Prostate gland (tissue), 2 donors: ENCODE measurements at regions not wholly inside any gene's neighbourhood (a gene's known extent, or its start where the extent isn't known, plus 50 kb on each side); places are given as distances from the start of the nearest gene placed in this dataset.

Experiments used
- DNase-seq: peaks from one replicate; pipeline ENCODE4 v3.0.0-alpha.2; 2019; ENCODE audit warnings: low spot score
- H3K27ac ChIP-seq, 2 donors: fragments of 200-600 bp; sonication (generic); 2 replicates each; pipeline ENCODE4 v1.5.1; 2017 to 2019
- H3K27me3 ChIP-seq: fragments of 200-600 bp; sonication (generic); replicated peaks from 2 replicates; pipeline ENCODE4 v1.5.1; 2019; ENCODE audit not compliant: insufficient read depth
- H3K36me3 ChIP-seq, 2 donors: fragments of 200-600 bp; sonication (generic); 1 replicate in 1 of 2; 2 replicates in 1 of 2; pipeline versions ENCODE4 v1.5.1 to v1.8.1; 2017 to 2019
- H3K4me1 ChIP-seq: fragments of 200-600 bp; sonication (generic); replicated peaks from 2 replicates; pipeline ENCODE4 v1.5.1; 2019
- H3K4me3 ChIP-seq, 2 donors: fragments of 200-600 bp; sonication (generic); 2 replicates each; pipeline ENCODE4 v1.5.1; 2017 to 2019
- H3K9me3 ChIP-seq: fragments of 200-600 bp; sonication (generic); 2 replicates; pipeline ENCODE4 v1.5.1; 2017
- POLR2A ChIP-seq: fragments of 450-650 bp; IDR thresholded peaks from one replicate; pipeline ENCODE4 v1.6.1; 2016; ENCODE audit warnings: antibody characterized with exemption, mild to moderate bottlenecking
- POLR2AphosphoS5 ChIP-seq: sonication (generic); formaldehyde crosslinking; IDR thresholded peaks from one replicate; pipeline ENCODE4 v1.6.1; 2017; ENCODE audit warnings: antibody characterized with exemption
- WGBS: methylation state at CpG from one replicate; pipeline ENCODE4 v1.1.5; 2018; 5-methylcytosine and 5-hydroxymethylcytosine counted together
- intact Hi-C: fragments of 100-400 bp; cut with DNase I; formaldehyde crosslinking; loops from one replicate; pipeline ENCODE4 v1.14.2; 2022
- TF ChIP-seq, protein P1 (sequence below), 4 experiments: fragments of 200-600 bp in 2 of 4; fragments of 450-650 bp in 2 of 4; sonication (generic) in 2 of 4; IDR thresholded peaks; 1 replicate in 3 of 4; 2 replicates in 1 of 4; pipeline ENCODE4 v1.5.1; 2016 to 2019; ENCODE audit warnings: antibody characterized with exemption in 4 of 4, mild to moderate bottlenecking in 2 of 4, moderate library complexity in 2 of 4

DNA sequence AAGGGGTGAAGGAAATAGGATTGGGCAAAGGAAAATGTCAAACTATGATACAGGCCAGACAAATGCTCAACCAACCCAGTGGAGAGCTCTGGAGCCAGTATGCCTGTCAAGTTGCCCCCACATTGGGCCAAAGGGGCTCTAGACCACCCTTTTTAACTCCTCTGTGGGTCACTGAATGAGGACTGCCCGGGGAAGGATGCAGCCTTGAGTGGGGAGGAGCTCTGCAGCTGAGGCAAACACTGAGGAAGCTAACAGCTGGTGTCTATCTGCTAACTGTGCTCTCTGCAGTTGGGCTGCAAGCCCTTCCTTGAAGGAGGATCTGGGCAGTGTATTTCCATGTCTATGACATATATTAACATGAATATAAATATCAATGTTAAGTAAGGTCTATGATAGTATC is 98.4 kb upstream of the PRSS16 start:
- Histone ChIP-seq H3K4me1 (no peaks in the 10 kb centered on the region), H3K36me3 (no peaks in the 10 kb centered on the region), H3K27ac (no peak overlapping the region), H3K4me3 (no peak overlapping the region), H3K27me3 (no peaks in the 10 kb centered on the region), H3K9me3 (no peaks in the 10 kb centered on the region)
- DNase-seq: no peak
- 60% methylated on average over 1 of the region's 1 CpG for WGBS
- intact Hi-C loops: loop anchor here (10.0 kb wide), 1 partner anchor 1094 kb away; a partner anchor contains a TSS
- TF ChIP-seq, protein P1, sequence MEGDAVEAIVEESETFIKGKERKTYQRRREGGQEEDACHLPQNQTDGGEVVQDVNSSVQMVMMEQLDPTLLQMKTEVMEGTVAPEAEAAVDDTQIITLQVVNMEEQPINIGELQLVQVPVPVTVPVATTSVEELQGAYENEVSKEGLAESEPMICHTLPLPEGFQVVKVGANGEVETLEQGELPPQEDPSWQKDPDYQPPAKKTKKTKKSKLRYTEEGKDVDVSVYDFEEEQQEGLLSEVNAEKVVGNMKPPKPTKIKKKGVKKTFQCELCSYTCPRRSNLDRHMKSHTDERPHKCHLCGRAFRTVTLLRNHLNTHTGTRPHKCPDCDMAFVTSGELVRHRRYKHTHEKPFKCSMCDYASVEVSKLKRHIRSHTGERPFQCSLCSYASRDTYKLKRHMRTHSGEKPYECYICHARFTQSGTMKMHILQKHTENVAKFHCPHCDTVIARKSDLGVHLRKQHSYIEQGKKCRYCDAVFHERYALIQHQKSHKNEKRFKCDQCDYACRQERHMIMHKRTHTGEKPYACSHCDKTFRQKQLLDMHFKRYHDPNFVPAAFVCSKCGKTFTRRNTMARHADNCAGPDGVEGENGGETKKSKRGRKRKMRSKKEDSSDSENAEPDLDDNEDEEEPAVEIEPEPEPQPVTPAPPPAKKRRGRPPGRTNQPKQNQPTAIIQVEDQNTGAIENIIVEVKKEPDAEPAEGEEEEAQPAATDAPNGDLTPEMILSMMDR (IDR thresholded peaks at IDR 0.05): no peak
- TF ChIP-seq POLR2A (no peak), POLR2AphosphoS5 (no peak)

DNA sequence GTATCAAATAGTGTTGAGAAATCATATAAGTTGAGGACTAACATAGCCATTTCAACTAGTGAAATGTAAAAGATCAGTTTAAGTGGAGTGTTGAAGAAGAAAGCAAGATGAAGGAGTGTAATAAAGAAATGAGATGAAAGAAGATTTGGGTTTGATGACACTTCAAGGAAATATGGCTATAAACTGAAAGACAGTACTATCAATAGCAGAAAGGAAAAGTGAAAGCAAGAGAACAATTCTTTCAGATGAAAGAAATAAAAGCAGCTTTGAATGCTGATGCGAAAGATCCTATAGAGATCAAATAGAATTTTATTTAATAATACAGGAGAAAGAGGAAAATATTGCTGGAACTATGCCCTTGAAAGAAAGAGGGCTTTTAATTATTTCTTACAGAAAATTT is 92.8 kb upstream of the PRSS16 start:
- 97% methylated on average over 1 of the region's 1 CpG for WGBS
- H3K9me3 ChIP-seq: no peaks in the 10 kb centered on the region
- H3K4me3 ChIP-seq: no peak overlapping the region
- H3K27ac ChIP-seq: no peak overlapping the region
- TF ChIP-seq POLR2AphosphoS5 (no peak), POLR2A (no peak)
- TF ChIP-seq, protein P1 (IDR thresholded peaks at IDR 0.05): no peak
- no peaks in the 10 kb centered on the region for H3K36me3 ChIP-seq
- no peaks in the 10 kb centered on the region for H3K27me3 ChIP-seq
- no peak for DNase-seq
- H3K4me1 ChIP-seq: no peaks in the 10 kb centered on the region
- intact Hi-C loops: no loop called here

DNA sequence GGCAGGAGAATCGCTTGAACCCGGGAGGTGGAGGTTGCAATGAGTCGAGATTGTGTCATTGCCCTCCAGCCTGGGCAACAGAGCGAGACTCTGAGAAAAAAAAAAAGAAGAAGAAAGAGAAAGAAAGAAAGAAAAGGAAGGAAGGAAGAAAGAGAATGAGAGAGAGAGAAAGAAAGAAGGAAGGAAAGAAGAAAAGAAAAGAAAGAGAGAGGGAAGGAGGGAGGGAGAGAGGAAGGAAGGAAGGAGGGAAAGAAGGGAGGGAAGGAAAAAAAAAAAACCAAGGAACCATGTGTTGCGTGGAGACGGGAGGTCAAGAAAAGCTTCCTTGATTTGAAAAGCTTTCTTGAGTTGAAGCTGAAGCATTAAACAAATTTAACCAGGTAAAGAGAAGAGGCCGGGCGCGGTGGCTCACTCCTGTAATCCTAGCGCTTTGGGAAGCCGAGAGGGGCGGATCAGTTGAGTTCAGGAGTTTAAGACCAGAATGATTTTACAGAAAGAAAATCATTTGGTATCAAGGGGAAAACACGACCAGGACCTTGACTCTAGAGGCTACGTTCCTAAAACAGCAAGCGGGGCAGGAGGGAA is 90.5 kb upstream of the PRSS16 start:
- no peaks in the 10 kb centered on the region for H3K4me1 ChIP-seq
- intact Hi-C loops: no loop called here
- H3K4me3 ChIP-seq: peak overlapping the region; percentile 26 to 31
- H3K9me3 ChIP-seq: no peaks in the 10 kb centered on the region
- no peak for DNase-seq
- no peaks in the 10 kb centered on the region for H3K36me3 ChIP-seq
- WGBS: 30% methylated on average over 15 of the region's 15 CpGs
- H3K27me3 ChIP-seq: no peaks in the 10 kb centered on the region
- peak overlapping the region; percentile 56 to 64 for H3K27ac ChIP-seq
- TF ChIP-seq, protein P1 (IDR thresholded peaks at IDR 0.05): no peak
- TF ChIP-seq POLR2AphosphoS5: no peak
- no peak for TF ChIP-seq POLR2A

DNA sequence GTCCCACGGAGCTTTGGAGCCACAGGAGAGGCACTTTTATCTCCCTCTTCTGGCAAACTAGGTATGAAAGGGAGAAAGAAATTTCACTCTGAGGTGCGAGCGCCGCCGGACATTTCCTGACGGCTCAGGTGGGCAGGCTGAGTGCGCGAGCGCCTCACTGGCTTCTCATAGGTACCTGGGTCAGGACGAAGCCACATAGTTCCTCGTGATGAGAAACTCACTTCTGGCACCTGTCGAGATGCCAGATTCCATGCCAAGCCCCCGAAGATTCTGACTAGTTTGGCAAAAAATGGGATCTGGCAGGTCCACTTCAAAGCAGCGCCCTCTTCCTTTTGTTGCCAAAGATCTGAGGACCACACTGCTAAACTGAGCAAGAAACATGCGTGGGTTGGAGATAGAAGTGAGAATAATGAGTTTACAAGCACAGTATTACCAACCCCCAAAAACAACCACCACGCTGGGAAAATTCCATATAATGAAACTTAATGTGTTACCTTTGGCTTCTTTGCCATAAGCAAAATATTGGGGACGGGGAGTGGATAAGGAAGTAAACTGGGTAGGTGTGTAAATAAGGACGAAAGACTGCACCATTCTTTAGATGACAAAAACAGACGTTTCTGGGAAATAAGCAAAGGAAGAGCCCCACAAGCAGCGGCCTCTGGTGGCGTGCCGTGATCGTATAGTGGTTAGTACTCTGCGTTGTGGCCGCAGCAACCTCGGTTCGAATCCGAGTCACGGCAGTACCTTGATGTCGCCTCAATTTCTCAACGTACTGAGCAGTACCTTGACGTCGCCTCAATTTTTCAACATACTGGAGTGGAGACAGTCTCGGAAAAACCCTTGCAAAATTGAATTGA is 89.8 kb upstream of the PRSS16 start:
- H3K27ac ChIP-seq: peak overlapping the region; percentile 56 to 64
- H3K4me3 ChIP-seq: peak overlapping the region; percentile 26 to 31
- intact Hi-C loops: no loop called here
- no peak for TF ChIP-seq POLR2A
- TF ChIP-seq, protein P1 (IDR thresholded peaks at IDR 0.05): peak in 2 of 4 experiments; percentile 52 to 56
- no peak for TF ChIP-seq POLR2AphosphoS5
- H3K27me3 ChIP-seq: no peaks in the 10 kb centered on the region
- WGBS: under 1% methylated on average over 34 of the region's 34 CpGs
- no peaks in the 10 kb centered on the region for H3K9me3 ChIP-seq
- no peaks in the 10 kb centered on the region for H3K36me3 ChIP-seq
- peak; percentile 47 for DNase-seq
- no peaks in the 10 kb centered on the region for H3K4me1 ChIP-seq

DNA sequence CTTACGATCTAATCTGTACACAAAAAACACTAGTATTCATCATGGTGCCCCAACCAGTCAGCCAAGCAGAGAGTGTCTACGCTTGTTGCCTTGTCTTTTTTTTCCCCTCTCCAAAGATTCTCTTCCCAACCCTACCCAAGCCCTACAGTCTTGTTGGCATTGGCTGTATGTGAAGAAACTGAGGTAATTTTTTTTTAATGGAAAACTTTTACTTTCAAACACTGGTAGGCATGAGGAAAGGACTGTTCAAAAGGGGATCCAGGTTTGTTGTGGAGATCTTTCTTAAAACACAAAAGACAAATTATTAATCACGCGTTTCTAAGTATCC is 89.2 kb upstream of the PRSS16 start:
- H3K27ac ChIP-seq: no peak overlapping the region
- no peaks in the 10 kb centered on the region for H3K27me3 ChIP-seq
- no peaks in the 10 kb centered on the region for H3K9me3 ChIP-seq
- TF ChIP-seq, protein P1 (IDR thresholded peaks at IDR 0.05): no peak
- no peak for TF ChIP-seq POLR2AphosphoS5
- TF ChIP-seq POLR2A: no peak
- no peaks in the 10 kb centered on the region for H3K4me1 ChIP-seq
- no peaks in the 10 kb centered on the region for H3K36me3 ChIP-seq
- 55% methylated on average over 4 of the region's 4 CpGs for WGBS
- intact Hi-C loops: no loop called here
- no peak for DNase-seq
- H3K4me3 ChIP-seq: no peak overlapping the region
